ENCODE measurements at regions not wholly inside any gene's neighbourhood (a gene's known extent, or its start where the extent isn't known, plus 50 kb on each side); places are given as distances from the start of the nearest gene placed in this dataset.

- no peak for TF ChIP-seq SMAD1 (IDR thresholded peaks at IDR 0.05; ENCODE audit: low read depth, partially characterized antibody)
- no peak for TF ChIP-seq SIX5 (IDR thresholded peaks at IDR 0.05; ENCODE audit: low read depth, low read length, severe bottlenecking)
- no peak for TF ChIP-seq KLF5 (IDR thresholded peaks at IDR 0.05; ENCODE audit: partially characterized antibody)
- TF ChIP-seq ZNF384 (IDR thresholded peaks at IDR 0.05; ENCODE audit: borderline replicate concordance, low read depth, low read length) = no peak
- TF ChIP-seq CTCF (IDR thresholded peaks at IDR 0.05 in 2 of 3, conservative IDR thresholded peaks at IDR 0.05 in 1 of 3; ENCODE audit: control insufficient read depth in 2 of 3, extremely low read depth in 1 of 3, insufficient read depth in 1 of 3, low read depth in 3 of 3, low read length in 3 of 3) = no peak
- no peak for TF ChIP-seq REST (IDR thresholded peaks at IDR 0.05; ENCODE audit: low read depth, low read length)
Measured at GRCh38 chr4:138086611-138087041, 155.5 kb downstream of the SLC7A11 start (continued).

- H3K4me2 ChIP-seq (ENCODE audit: control insufficient read depth, insufficient read depth) = no peak overlapping the region
- BruUV-seq (replicated peaks) = no TSS peak
- H3K79me2 ChIP-seq (ENCODE audit: control insufficient read depth, insufficient read depth, low read length) = no peaks in the 10 kb centered on the region
- no peaks in the 10 kb centered on the region for H4K20me1 ChIP-seq (ENCODE audit: control insufficient read depth, insufficient read depth)
- no peaks in the 10 kb centered on the region for H3K27me3 ChIP-seq (replicated peaks in 1 of 2; ENCODE audit: control insufficient read depth in 2 of 2, insufficient read depth in 2 of 2, low read length in 1 of 2)
- intact Hi-C loops (cut with micrococcal nuclease; ENCODE audit: unreplicated experiment) = loop anchor here (10.0 kb wide), 2 partner anchors 351 to 961 kb away; no protein-coding TSS in a partner anchor
- in situ Hi-C loops (cut with MboI) = no loop called here
- ChIA-PET POLR2A (no interaction called here), RAD21 (ENCODE audit: unreplicated experiment) (no interaction called here), CTCF (interaction anchor here (0.6 to 1.2 kb wide), 3 partner anchors 34 to 595 kb away, joined by 3 read pairs; no protein-coding TSS in a partner anchor), SMC1A (ENCODE audit: uncharacterized antibody, unreplicated experiment) (no interaction called here)
- TF ChIP-seq BMI1 (IDR thresholded peaks at IDR 0.05; ENCODE audit: borderline replicate concordance) = no peak
- no peak overlapping the region for H2AFZ ChIP-seq (ENCODE audit: control insufficient read depth, low read depth, low read length)
- H3K4me3 ChIP-seq = no peak overlapping the region
- no peak overlapping the region for H3K27ac ChIP-seq (ENCODE audit: control insufficient read depth, insufficient read depth)
- no peaks in the 10 kb centered on the region for H3K36me3 ChIP-seq (ENCODE audit: control insufficient read depth in 2 of 2, insufficient read depth in 2 of 2, low read length in 1 of 2)
- H3K9me3 ChIP-seq (replicated peaks; ENCODE audit: control insufficient read depth, insufficient read depth, low read length) = no peaks in the 10 kb centered on the region
- ATAC-seq (no peak), DNase-seq (ENCODE audit: low read depth, low spot score) (no peak), FAIRE-seq (no peak)
- no peaks in the 10 kb centered on the region for H3K4me1 ChIP-seq (ENCODE audit: control insufficient read depth, insufficient read depth, low read length)
- WGBS (ENCODE audit: insufficient coverage, insufficient replicate concordance, low lambda C conversion rate, missing lambda C conversion rate) = 29% methylated on average over 5 of the region's 5 CpGs
- no peak overlapping the region for H3K9ac ChIP-seq (ENCODE audit: control insufficient read depth, insufficient read depth, low read length)
Measured at GRCh38 chr4:138085736-138086305, 156.3 kb downstream of the SLC7A11 start.

Data from GM12878 (cell line).